ENCODE measurements at regions not wholly inside any gene's neighbourhood (a gene's known extent, or its start where the extent isn't known, plus 50 kb on each side); places are given as distances from the start of the nearest gene placed in this dataset.

- no peak for DNase-seq
Measured at GRCh38 chr6:74879234-74879633, 326.6 kb downstream of the COL12A1 start.

- no peak for DNase-seq
Measured at GRCh38 chr6:74875193-74875592, 330.7 kb downstream of the COL12A1 start.

- DNase-seq: no peak
Measured at GRCh38 chr6:74872754-74873476, 332.9 kb downstream of the COL12A1 start.

GRCh38 chr6:74871757-74872156, 334.1 kb downstream of the COL12A1 start:
- no peak for DNase-seq

- no peak for DNase-seq
Measured at GRCh38 chr6:74870403-74870802, 335.4 kb downstream of the COL12A1 start.

- no peak for DNase-seq
Measured at GRCh38 chr6:74867291-74867690, 338.6 kb downstream of the COL12A1 start.

- no peak for DNase-seq
Measured at GRCh38 chr6:74863968-74864367, 341.9 kb downstream of the COL12A1 start.

GRCh38 chr6:74860456-74860855, 345.4 kb downstream of the COL12A1 start:
- no peak for DNase-seq

- no peak for DNase-seq
Measured at GRCh38 chr6:74857157-74857556, 348.7 kb downstream of the COL12A1 start.

- DNase-seq: no peak
Measured at GRCh38 chr6:74853991-74854390, 351.9 kb downstream of the COL12A1 start.

- DNase-seq: no peak
Measured at GRCh38 chr6:74851596-74851995, 354.3 kb downstream of the COL12A1 start.

- DNase-seq: no peak
Measured at GRCh38 chr6:74840953-74841352, 364.9 kb downstream of the COL12A1 start.

- DNase-seq: no peak
Measured at GRCh38 chr6:74834967-74835366, 370.9 kb downstream of the COL12A1 start.

- DNase-seq: no peak
Measured at GRCh38 chr6:74826263-74826662, 379.6 kb downstream of the COL12A1 start.

GRCh38 chr6:74814440-74814839, 391.4 kb downstream of the COL12A1 start:
- DNase-seq: no peak

- no peak for DNase-seq
Measured at GRCh38 chr6:74807674-74808073, 398.2 kb downstream of the COL12A1 start.

GRCh38 chr6:74805916-74806696, 399.7 kb downstream of the COL12A1 start:
- no peak for DNase-seq

GRCh38 chr6:74798302-74798701, 407.6 kb downstream of the COL12A1 start:
- DNase-seq: no peak

GRCh38 chr6:74785236-74785635, 420.6 kb downstream of the COL12A1 start:
- DNase-seq: no peak

GRCh38 chr6:74782346-74782745, 423.5 kb downstream of the COL12A1 start:
- DNase-seq: no peak

GRCh38 chr6:74780831-74781230, 425.0 kb downstream of the COL12A1 start:
- DNase-seq: no peak

- DNase-seq: no peak
Measured at GRCh38 chr6:74768738-74769137, 437.1 kb downstream of the COL12A1 start.

GRCh38 chr6:74768120-74768519, 437.7 kb downstream of the COL12A1 start:
- DNase-seq: no peak

GRCh38 chr6:74765486-74765885, 440.4 kb downstream of the COL12A1 start:
- no peak for DNase-seq

Measured in suppressor macrophage treated with lipopolysaccharide for 1 hour (primary cell).